ENCODE measurements at regions not wholly inside any gene's neighbourhood (a gene's known extent, or its start where the extent isn't known, plus 50 kb on each side); places are given as distances from the start of the nearest gene placed in this dataset.

- peak; percentile 66; the same call in 1 of the 2 replicates for TF ChIP-seq HMG20A (CRISPR knock-in tag; IDR thresholded peaks at IDR 0.05; ENCODE audit: borderline replicate concordance)
- peak; percentile 56; the same call in 1 of the 2 replicates for TF ChIP-seq ZNF7 (CRISPR knock-in tag; IDR thresholded peaks at IDR 0.05)
- TF ChIP-seq ELF3 (CRISPR knock-in tag; IDR thresholded peaks at IDR 0.05) = peak; percentile 67
- TF ChIP-seq SP4 (CRISPR knock-in tag; IDR thresholded peaks at IDR 0.05) = no peak
- no peak for TF ChIP-seq RFX3 (CRISPR knock-in tag; IDR thresholded peaks at IDR 0.05)
- TF ChIP-seq SP140L (CRISPR knock-in tag; IDR thresholded peaks at IDR 0.05; ENCODE audit: borderline replicate concordance) = peak; percentile 64; the same call in 1 of the 2 replicates
- TF ChIP-seq FIP1L1 (IDR thresholded peaks at IDR 0.05; ENCODE audit: borderline replicate concordance, insufficient read depth, low read depth, low read length) = no peak
- no peak for TF ChIP-seq RORA (CRISPR knock-in tag; IDR thresholded peaks at IDR 0.05)
- TF ChIP-seq ZNF503 (CRISPR knock-in tag; IDR thresholded peaks at IDR 0.05) = no peak
- no peak for TF ChIP-seq MYPOP (CRISPR knock-in tag; IDR thresholded peaks at IDR 0.05)
- TF ChIP-seq ZNF879 (CRISPR knock-in tag; IDR thresholded peaks at IDR 0.05) = no peak
- TF ChIP-seq SMAD1 (CRISPR knock-in tag; IDR thresholded peaks at IDR 0.05; ENCODE audit: borderline replicate concordance, low read depth) = no peak
- peak; percentile 62; the same call in 1 of the 2 replicates for TF ChIP-seq MED1 (CRISPR knock-in tag; IDR thresholded peaks at IDR 0.05)
- TF ChIP-seq CEBPB (IDR thresholded peaks at IDR 0.05; ENCODE audit: borderline replicate concordance, low read depth, low read length) = peak; percentile 94
- no peak for TF ChIP-seq JARID2 (CRISPR knock-in tag; IDR thresholded peaks at IDR 0.05; ENCODE audit: insufficient replicate concordance)
- 0 out of 2 replicates have a peak, but pooled peaks have one; percentile 55 for TF ChIP-seq KDM3A (CRISPR knock-in tag; IDR thresholded peaks at IDR 0.05; ENCODE audit: low read depth)
- TF ChIP-seq ZMYM3 (CRISPR knock-in tag; IDR thresholded peaks at IDR 0.05) = peak; percentile 51; the same call in 1 of the 2 replicates
- TF ChIP-seq ZNF317 (CRISPR knock-in tag; IDR thresholded peaks at IDR 0.05) = no peak
- peak; percentile 40 for TF ChIP-seq THAP11 (CRISPR knock-in tag; IDR thresholded peaks at IDR 0.05)
- TF ChIP-seq SIX4 (CRISPR knock-in tag; IDR thresholded peaks at IDR 0.05) = no peak
- TF ChIP-seq FOXA1 (IDR thresholded peaks at IDR 0.05) = no peak
- TF ChIP-seq FOXA1 (CRISPR knock-in tag; IDR thresholded peaks at IDR 0.05) = peak; percentile 45; the same call in 1 of the 2 replicates
- TF ChIP-seq ZFP36L1 (CRISPR knock-in tag; IDR thresholded peaks at IDR 0.05) = no peak
- no peak for TF ChIP-seq TMF1 (CRISPR knock-in tag; IDR thresholded peaks at IDR 0.05; ENCODE audit: low read depth)
- TF ChIP-seq CEBPZ (IDR thresholded peaks at IDR 0.05; ENCODE audit: low read length) = no peak
- no peak for TF ChIP-seq RXRA (CRISPR knock-in tag; IDR thresholded peaks at IDR 0.05)
- no peak for TF ChIP-seq ZBTB8A (CRISPR knock-in tag; IDR thresholded peaks at IDR 0.05; ENCODE audit: borderline replicate concordance, low read depth)
Observed at GRCh38 chr5:143600396-143601075, 197.1 kb upstream of the NR3C1 start (continued).

All from HepG2 (cell line).